A549 (cell line): ENCODE measurements at regions not wholly inside any gene's neighbourhood (a gene's known extent, or its start where the extent isn't known, plus 50 kb on each side); places are given as distances from the start of the nearest gene placed in this dataset.

Experiments
- EP300 ChIP-seq, 2 experiments: fragments of >200 bp; sonication (Bioruptor Twin); formaldehyde crosslinking; IDR thresholded peaks; 2 replicates in 1 of 2; 3 replicates in 1 of 2; pipeline ENCODE4 v1.6.1; 2016 to 2017
- MAZ ChIP-seq: fragments of 150-350 bp; IDR thresholded peaks from 2 replicates; pipeline ENCODE4 v1.6.1; 2014; ENCODE audit warnings: antibody characterized with exemption, low read depth, low read length, borderline replicate concordance
- MYC ChIP-seq: IDR thresholded peaks from 2 replicates; pipeline ENCODE4 v1.6.1; 2012; ENCODE audit warnings: mild to moderate bottlenecking, inconsistent platforms, low read length, improper control_type of control experiment, borderline replicate concordance
- POLR2A ChIP-seq: IDR thresholded peaks from 2 replicates; pipeline ENCODE4 v1.6.1; 2012; ENCODE audit warnings: mild to moderate bottlenecking, low read length
- RFX5 ChIP-seq: fragments of 450-650 bp; IDR thresholded peaks from 2 replicates; pipeline ENCODE4 v1.7.1; 2014; ENCODE audit warnings: antibody characterized with exemption, mild to moderate bottlenecking, moderate library complexity
- TF ChIP-seq, protein P1 (sequence below): fragments of >200 bp; sonication (Bioruptor Twin); formaldehyde crosslinking; IDR thresholded peaks from 3 replicates; pipeline ENCODE4 v1.5.1; 2016

DNA sequence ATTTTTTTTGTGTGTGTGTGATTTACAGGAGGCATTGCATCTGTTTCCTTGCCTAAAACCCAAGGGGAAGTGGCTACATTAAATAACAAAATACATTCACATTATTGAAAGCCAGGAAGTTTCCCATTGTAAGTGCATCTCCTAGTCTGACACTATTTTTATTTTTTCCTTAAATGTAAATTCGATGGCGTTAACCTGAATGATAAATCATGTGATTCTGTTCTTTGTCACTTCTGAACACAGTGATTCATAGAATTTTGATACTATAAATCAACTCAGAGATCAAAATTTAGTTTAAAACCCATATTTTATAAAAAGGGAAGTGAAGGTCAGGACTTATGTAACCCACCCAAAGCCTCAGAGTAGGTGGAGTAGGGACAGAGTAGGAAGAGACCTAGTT is 258.1 kb downstream of the GABRG1 start:
- TF ChIP-seq, protein P1, sequence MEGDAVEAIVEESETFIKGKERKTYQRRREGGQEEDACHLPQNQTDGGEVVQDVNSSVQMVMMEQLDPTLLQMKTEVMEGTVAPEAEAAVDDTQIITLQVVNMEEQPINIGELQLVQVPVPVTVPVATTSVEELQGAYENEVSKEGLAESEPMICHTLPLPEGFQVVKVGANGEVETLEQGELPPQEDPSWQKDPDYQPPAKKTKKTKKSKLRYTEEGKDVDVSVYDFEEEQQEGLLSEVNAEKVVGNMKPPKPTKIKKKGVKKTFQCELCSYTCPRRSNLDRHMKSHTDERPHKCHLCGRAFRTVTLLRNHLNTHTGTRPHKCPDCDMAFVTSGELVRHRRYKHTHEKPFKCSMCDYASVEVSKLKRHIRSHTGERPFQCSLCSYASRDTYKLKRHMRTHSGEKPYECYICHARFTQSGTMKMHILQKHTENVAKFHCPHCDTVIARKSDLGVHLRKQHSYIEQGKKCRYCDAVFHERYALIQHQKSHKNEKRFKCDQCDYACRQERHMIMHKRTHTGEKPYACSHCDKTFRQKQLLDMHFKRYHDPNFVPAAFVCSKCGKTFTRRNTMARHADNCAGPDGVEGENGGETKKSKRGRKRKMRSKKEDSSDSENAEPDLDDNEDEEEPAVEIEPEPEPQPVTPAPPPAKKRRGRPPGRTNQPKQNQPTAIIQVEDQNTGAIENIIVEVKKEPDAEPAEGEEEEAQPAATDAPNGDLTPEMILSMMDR = no peak
- TF ChIP-seq EP300 (IDR thresholded peaks at IDR 0.05) = no peak
- no peak for TF ChIP-seq RFX5
- TF ChIP-seq POLR2A = no peak
- TF ChIP-seq MAZ = no peak
- no peak for TF ChIP-seq MYC
